GM10266 (cell line): ENCODE measurements at regions not wholly inside any gene's neighbourhood (a gene's known extent, or its start where the extent isn't known, plus 50 kb on each side); places are given as distances from the start of the nearest gene placed in this dataset.
"Not testable (repeated sequence)": the region's sequence is repeated elsewhere in the genome, so short reads cannot be mapped to it uniquely, and the experiment has no call there.

ENCODE experiments used
- DNase-seq: peaks from one replicate; pipeline ENCODE4 v3.0.0; 2012; ENCODE audit errors: extremely low spot score
- TF ChIP-seq, protein P1 (sequence below): IDR thresholded peaks from 2 replicates; pipeline ENCODE4 v1.5.1; 2012; ENCODE audit warnings: mild to moderate bottlenecking, low read depth; ENCODE audit not compliant: control insufficient read depth, insufficient read depth; ENCODE audit errors: missing control alignments

DNA sequence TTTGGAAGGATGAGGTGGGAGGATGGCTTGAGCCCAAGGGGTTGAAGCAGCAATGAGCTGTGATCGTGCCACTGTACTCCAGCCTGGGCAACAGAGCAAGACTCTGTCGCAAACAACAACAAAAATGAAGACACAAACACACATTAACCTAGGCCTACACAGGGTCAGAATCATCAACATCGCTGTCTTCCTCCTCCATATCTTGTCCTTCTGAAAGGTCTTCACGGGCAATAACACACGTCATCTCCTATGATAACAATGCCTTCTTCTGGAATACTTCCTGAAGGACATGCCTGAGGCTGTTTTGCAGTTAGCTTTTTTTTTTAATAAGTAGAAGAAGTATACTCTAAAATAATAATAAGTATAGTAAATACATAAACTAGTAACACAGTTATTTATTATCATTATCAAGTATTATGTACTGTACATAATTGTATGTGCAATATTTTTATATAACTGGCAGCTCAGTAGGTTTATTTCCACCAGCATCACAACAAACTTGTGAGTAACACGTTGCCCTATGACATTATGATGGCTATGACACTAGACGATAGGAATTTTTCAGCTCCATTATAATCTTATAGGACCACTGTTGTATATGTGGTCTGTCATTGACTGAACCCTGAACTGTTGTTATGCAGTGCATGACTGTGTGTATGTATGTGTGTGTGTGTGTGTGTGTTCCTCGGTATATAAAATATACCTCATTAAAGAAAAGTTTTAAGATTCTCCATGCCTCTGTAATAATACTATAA lies 69.2 kb upstream of the MAML3 start:
- TF ChIP-seq, protein P1, sequence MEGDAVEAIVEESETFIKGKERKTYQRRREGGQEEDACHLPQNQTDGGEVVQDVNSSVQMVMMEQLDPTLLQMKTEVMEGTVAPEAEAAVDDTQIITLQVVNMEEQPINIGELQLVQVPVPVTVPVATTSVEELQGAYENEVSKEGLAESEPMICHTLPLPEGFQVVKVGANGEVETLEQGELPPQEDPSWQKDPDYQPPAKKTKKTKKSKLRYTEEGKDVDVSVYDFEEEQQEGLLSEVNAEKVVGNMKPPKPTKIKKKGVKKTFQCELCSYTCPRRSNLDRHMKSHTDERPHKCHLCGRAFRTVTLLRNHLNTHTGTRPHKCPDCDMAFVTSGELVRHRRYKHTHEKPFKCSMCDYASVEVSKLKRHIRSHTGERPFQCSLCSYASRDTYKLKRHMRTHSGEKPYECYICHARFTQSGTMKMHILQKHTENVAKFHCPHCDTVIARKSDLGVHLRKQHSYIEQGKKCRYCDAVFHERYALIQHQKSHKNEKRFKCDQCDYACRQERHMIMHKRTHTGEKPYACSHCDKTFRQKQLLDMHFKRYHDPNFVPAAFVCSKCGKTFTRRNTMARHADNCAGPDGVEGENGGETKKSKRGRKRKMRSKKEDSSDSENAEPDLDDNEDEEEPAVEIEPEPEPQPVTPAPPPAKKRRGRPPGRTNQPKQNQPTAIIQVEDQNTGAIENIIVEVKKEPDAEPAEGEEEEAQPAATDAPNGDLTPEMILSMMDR = no peak
- no peak for DNase-seq

GRCh38 chr4:140222171-140222570 lies 68.2 kb upstream of the MAML3 start:
- no peak for DNase-seq
- TF ChIP-seq, protein P1 = no peak

DNA sequence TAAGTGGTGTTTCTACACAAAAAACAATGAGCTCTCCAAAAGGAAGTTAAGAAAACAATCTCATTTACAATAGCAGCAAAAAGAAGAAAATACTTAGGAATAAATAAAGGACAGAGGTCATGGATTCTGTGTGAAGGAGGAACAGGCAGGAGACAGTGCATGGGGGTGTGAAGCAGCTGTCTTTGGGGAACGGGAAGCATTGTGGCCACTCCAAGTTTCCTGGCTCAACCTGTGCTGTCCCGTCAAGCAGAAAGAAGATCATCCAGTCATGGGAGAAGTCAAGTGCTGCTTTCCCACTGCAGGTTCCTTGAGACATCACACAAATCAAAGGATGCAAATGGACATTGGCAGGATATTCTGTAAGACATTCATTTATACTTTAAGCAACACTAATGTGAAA lies 66.1 kb upstream of the MAML3 start:
- DNase-seq = no peak
- TF ChIP-seq, protein P1 = no peak

DNA sequence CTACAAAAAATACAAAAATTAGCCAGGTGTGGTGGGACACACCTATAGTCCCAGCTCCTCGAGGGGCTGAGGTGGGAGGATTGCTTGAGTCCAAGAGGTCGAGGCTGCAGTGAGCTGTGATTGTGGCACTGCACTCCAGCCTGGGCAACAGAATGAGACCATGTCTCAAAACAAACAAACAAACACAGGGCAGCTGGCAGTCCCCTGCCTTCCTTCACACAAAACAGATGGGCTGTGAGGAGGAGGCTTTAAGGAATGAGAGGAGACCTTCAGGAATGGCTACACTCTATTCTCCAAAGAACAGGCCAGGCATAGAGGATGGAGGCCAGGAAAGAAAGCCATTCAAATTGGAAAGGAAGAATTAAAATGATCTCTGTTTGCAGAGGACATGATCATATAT lies 65.6 kb upstream of the MAML3 start:
- TF ChIP-seq, protein P1 = no peak
- no peak for DNase-seq

DNA sequence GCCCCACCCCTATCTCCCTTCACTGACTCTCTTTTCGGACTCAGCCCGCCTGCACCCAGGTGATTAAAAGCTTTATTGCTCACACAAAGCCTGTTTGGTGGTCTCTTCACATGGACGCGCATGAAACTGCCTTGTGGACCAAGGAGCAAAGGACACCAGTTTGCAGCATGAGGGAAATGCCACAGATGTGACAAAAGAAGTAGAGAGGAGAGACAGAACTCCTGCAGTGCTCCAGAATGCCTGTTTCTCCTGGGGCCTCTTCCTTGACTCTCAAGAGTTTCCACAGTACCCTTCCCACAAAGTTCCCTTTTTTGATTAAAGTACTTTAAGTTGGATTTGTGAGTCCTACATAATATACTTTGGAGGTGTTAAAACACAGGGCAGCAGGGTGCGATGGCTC lies 65.1 kb upstream of the MAML3 start:
- not testable (repeated sequence) for DNase-seq

GRCh38 chr4:140213749-140214148 lies 59.8 kb upstream of the MAML3 start:
- TF ChIP-seq, protein P1 = no peak
- DNase-seq = no peak

DNA sequence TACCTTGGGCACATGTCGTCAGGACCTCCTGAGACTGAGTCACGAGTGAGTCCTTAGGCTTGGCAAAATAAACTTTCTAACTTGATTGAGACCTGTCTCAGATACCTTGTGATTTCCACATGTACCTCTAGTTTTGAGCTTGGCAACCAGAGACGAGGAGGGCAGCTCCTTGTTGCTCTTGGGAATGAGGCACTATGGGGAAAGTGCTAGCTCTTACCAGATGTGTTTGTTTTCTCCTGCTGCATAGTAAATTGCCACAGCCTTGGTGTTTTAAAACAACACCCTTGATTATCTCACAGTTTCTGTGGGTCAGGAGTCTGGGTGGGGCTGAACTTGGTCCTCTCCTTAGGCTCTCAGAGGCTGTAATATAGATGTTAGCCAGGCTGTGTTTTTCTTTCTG lies 59.1 kb upstream of the MAML3 start:
- DNase-seq = no peak

More for the DNA sequence above, 59.1 kb upstream of the MAML3 start:
- TF ChIP-seq, protein P1 = no peak
